Breast epithelium (tissue), 3 donors: ENCODE measurements at regions not wholly inside any gene's neighbourhood (a gene's known extent, or its start where the extent isn't known, plus 50 kb on each side); places are given as distances from the start of the nearest gene placed in this dataset.

Experiments used
- CTCF ChIP-seq, 3 donors: fragments of 450-650 bp; IDR thresholded peaks; one replicate each; pipeline ENCODE4 v1.5.1; 2016 to 2017; ENCODE audit warnings: antibody characterized with exemption in 3 of 3, mild to moderate bottlenecking in 3 of 3, moderate library complexity in 3 of 3
- POLR2AphosphoS5 ChIP-seq, 3 donors: sonication (generic); formaldehyde crosslinking; IDR thresholded peaks; one replicate each; pipeline ENCODE4 v1.6.1; 2017; ENCODE audit warnings: antibody characterized with exemption in 3 of 3

GRCh38 chr3:180776433-180776832 lies 97.1 kb upstream of the CCDC39 start:
- no peak for TF ChIP-seq CTCF (IDR thresholded peaks at IDR 0.05)
- no peak for TF ChIP-seq POLR2AphosphoS5 (IDR thresholded peaks at IDR 0.05)
